RWPE1 (cell line): ENCODE measurements at regions not wholly inside any gene's neighbourhood (a gene's known extent, or its start where the extent isn't known, plus 50 kb on each side); places are given as distances from the start of the nearest gene placed in this dataset.

Experiments used
- CTCF ChIA-PET: fragments of 350-600 bp; sonication (Branson Sonifier 250); formaldehyde crosslinking; extraction: SDS; loops from one replicate; lab custom pipeline; 2021; lab: Yijun Ruan, JAX
- POLR2A ChIA-PET: fragments of 400-600 bp; formaldehyde crosslinking; extraction: SDS; loops from one replicate; lab custom pipeline; 2020; ENCODE audit warnings: antibody characterized with exemption; ENCODE audit not compliant: low non-redundant PET; lab: Yijun Ruan, JAX
- DNase-seq: peaks from one replicate; pipeline ENCODE4 v3.0.0; 2012; ENCODE audit warnings: low spot score
- H3K27ac ChIP-seq: fragments of 450-650 bp; 2 replicates; pipeline ENCODE4 v1.5.1; 2017
- TF ChIP-seq, protein P1 (sequence below): fragments of 450-650 bp; conservative IDR thresholded peaks from 2 replicates; pipeline ENCODE4 v1.5.1; 2017; ENCODE audit warnings: low read depth, mild to moderate bottlenecking

DNA sequence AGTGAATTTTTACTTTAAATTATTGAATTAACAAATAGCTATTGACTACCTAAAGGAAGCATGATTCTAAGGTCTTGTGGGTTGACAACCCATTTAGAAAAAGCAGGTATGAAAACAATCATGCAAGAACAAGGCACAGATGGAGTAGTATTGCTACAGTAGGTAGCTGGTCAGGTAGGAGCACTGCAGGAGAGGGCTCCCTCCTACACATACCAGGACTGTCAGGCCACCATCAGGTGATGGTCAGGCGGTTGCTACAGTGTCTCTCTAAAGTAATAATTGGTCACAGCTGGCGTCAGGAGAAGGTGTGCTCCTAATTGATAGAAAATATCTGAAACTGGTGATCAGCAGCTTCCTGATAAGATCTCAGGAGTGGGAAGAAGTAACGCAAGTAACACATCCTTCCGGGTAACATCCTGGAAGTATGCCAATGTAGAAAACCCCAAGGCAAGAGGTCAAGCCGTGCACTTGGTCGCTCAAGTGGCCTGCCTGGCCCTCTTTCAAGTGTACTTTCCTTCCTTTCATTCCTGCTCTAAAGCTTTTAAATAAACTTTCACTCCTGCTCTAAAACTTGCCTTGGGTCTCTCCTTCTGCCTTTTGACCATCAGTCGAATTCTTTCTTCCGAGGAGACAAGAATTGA, 486.5 kb downstream of the TMEM114 start:
- ChIA-PET CTCF (no interaction called here), POLR2A (no interaction called here)
- TF ChIP-seq, protein P1, sequence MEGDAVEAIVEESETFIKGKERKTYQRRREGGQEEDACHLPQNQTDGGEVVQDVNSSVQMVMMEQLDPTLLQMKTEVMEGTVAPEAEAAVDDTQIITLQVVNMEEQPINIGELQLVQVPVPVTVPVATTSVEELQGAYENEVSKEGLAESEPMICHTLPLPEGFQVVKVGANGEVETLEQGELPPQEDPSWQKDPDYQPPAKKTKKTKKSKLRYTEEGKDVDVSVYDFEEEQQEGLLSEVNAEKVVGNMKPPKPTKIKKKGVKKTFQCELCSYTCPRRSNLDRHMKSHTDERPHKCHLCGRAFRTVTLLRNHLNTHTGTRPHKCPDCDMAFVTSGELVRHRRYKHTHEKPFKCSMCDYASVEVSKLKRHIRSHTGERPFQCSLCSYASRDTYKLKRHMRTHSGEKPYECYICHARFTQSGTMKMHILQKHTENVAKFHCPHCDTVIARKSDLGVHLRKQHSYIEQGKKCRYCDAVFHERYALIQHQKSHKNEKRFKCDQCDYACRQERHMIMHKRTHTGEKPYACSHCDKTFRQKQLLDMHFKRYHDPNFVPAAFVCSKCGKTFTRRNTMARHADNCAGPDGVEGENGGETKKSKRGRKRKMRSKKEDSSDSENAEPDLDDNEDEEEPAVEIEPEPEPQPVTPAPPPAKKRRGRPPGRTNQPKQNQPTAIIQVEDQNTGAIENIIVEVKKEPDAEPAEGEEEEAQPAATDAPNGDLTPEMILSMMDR = no peak
- H3K27ac ChIP-seq = no peak overlapping the region
- no peak for DNase-seq

DNA sequence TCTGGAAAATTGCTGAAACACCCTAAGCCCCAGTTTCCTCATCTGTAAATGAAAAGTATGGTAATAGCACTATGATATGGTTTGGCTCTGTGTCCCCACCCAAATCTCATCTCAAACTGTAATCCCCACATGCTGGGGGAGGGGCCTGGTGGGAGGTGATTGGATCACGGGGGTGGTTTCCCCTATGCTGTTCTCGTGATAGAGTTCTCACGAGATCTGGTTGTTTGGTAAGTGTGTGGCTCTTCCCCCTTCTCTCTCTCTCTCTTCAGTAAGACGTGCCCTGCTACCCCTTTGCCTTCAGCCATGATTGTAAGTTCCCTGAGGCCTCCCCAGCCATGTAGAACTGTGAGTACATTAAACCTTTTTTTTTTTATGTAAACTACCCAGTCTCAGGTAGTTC, 490.7 kb downstream of the TMEM114 start:
- TF ChIP-seq, protein P1 = no peak
- H3K27ac ChIP-seq = no peak overlapping the region
- ChIA-PET CTCF (no interaction called here), POLR2A (no interaction called here)
- DNase-seq = no peak

DNA sequence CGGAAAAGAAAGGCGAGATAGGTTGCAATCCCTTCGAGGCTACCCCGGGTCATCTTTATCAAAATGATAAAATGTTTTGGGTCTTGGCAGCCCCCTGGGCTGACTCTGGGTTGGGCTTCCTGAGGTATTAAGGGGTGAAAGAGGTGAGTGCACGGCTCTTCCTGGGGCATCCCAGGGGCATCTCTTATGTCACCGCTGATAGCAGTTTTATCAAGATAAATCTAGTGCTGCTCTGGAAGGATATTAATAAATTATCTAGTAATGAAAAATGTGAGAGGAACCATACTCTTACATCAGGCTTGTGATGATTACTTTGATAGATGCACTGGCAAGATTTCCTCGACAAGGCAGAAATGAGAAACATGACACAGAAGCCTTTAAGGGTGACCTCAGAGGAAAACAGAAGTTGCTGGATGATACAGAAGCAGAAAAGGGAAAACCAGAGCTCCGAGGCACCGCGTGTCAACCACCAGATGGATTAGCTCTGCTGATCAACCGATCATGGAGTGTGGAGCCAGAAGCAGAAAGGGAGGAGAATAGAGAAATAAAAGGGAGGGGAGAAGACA, 491.3 kb downstream of the TMEM114 start:
- DNase-seq = no peak
- ChIA-PET CTCF (interaction anchor here (0.7 kb wide), 1 partner anchor 346 kb away, joined by 4 read pairs; no protein-coding TSS in a partner anchor), POLR2A (no interaction called here)
- H3K27ac ChIP-seq = no peak overlapping the region
- TF ChIP-seq, protein P1 = no peak

DNA sequence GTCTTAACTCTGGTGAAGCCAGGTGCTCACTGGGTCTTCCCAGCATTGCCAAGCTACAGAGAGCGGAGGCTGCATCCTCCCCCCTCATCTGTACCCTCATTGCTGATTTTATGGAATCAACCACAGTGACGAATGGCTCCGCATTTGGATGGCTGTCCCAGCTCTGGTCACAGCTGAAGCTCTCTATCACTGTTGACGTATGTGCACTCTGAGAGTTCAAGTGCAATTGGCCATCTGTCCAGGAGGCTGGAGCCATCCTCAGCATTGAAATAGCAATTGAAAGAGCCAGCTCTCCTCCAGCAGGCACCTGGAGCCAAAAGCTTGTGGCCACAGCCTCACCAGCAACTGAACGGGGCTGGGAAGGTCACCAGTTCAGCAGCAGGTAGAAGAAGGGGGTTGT, 494.1 kb downstream of the TMEM114 start:
- no peak overlapping the region for H3K27ac ChIP-seq
- POLR2A ChIA-PET = no interaction called here
- TF ChIP-seq, protein P1 = no peak
- CTCF ChIA-PET = no interaction called here
- no peak for DNase-seq

DNA sequence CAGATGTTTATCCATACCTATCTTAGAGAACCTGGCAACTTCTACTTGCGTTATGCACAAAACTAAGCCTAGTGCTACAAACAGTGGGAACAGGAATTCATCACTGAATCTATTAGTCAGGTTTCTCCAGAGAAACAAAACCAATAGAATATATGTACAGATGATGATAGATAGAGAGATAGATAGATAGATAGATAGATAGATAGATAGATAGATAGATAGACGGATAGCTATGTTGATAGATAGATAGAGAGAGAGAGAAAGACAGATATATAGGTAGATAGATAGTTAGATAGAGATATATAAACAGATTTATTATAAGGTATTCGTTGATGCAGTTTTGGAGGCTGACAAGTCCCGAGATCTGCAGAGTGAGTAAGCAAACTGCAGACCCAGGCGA, 495.6 kb downstream of the TMEM114 start:
- TF ChIP-seq, protein P1 = no peak
- POLR2A ChIA-PET = no interaction called here
- no peak for DNase-seq
- no peak overlapping the region for H3K27ac ChIP-seq
- CTCF ChIA-PET = interaction anchor here (0.6 kb wide), 1 partner anchor 46 kb away, joined by 4 read pairs; no protein-coding TSS in a partner anchor

DNA sequence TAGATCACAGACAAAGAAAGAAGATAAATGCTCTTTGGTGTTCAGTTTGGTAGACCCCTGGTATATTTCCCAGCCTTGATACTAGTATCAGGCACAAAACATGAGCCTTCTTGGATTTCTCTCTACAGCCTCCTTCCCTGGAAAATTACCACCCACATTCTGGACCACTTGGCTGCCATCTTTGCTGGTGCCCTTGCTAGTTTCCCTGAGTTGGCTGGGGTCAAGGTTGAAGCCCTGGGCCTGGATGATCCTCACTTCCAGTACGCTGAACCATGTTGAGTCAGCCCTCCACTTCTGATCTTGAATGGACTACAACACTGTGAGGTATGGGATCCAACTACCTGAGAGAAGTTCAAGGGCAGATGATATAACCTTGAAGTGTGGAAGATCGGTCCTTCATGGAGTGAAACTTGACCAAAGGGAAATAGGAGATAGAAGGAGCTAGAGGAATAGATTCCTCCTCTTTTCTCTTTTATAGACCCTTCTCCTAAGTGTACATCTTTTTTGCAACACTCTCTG, 501.4 kb downstream of the TMEM114 start:
- DNase-seq = no peak
- CTCF ChIA-PET = no interaction called here
- POLR2A ChIA-PET = no interaction called here
- TF ChIP-seq, protein P1 = no peak
- H3K27ac ChIP-seq = no peak overlapping the region
